ENCODE measurements at regions not wholly inside any gene's neighbourhood (a gene's known extent, or its start where the extent isn't known, plus 50 kb on each side); places are given as distances from the start of the nearest gene placed in this dataset.

DNA sequence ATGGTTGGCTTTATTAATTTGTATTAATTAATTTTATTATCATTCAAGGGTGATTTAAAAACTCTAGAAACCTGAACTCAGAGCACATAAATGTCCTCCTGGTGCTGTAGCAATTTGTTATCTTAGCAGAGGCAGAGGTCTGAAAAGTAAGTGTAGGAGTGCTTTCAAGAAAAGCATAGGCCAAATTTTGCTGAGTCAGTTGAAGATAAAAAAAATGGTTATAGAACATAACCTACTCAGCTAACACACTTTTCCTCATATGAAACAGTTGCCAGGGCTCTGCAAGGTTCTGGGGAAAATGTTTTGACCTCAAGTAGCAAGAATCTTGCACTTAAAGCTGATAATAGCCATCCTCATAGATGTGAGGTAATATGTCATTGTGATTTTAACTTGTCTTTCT is 53.5 kb upstream of the CHODL start:
- H3K4me3 ChIP-seq (ENCODE audit: low read depth, poor library complexity, severe bottlenecking) = no peak overlapping the region
- no peak for DNase-seq (ENCODE audit: low spot score in 2 of 2)
- TF ChIP-seq POLR2A (IDR thresholded peaks at IDR 0.05) = no peak
- TF ChIP-seq, protein P1, sequence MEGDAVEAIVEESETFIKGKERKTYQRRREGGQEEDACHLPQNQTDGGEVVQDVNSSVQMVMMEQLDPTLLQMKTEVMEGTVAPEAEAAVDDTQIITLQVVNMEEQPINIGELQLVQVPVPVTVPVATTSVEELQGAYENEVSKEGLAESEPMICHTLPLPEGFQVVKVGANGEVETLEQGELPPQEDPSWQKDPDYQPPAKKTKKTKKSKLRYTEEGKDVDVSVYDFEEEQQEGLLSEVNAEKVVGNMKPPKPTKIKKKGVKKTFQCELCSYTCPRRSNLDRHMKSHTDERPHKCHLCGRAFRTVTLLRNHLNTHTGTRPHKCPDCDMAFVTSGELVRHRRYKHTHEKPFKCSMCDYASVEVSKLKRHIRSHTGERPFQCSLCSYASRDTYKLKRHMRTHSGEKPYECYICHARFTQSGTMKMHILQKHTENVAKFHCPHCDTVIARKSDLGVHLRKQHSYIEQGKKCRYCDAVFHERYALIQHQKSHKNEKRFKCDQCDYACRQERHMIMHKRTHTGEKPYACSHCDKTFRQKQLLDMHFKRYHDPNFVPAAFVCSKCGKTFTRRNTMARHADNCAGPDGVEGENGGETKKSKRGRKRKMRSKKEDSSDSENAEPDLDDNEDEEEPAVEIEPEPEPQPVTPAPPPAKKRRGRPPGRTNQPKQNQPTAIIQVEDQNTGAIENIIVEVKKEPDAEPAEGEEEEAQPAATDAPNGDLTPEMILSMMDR (IDR thresholded peaks at IDR 0.05) = no peak
- intact Hi-C loops (cut with DNase I; ENCODE audit: low total_unique reads) = no loop called here

DNA sequence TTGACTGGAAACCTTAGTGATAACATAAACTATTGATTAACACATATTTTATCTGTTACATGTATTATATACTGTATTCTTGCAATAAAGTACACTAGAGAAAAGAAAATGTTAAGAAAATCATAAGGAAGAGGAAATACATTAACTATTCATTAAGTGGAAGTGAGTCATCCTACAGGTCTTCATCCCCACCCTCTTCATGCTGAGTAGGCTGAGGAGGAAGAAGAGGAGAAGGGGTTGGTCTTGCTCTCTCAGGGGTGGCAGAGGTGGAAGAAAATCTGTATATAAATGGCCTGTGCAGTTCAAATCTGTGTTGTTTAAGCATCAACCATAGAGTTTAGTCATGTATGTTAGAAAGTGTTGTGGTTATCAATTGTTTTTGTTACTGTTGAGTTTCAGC is 66.1 kb upstream of the CHODL start:
- intact Hi-C loops (cut with DNase I; ENCODE audit: low total_unique reads) = no loop called here
- H3K4me3 ChIP-seq (ENCODE audit: low read depth, poor library complexity, severe bottlenecking) = no peak overlapping the region
- no peak for TF ChIP-seq POLR2A (IDR thresholded peaks at IDR 0.05)
- TF ChIP-seq, protein P1 (IDR thresholded peaks at IDR 0.05) = no peak
- DNase-seq (ENCODE audit: low spot score in 2 of 2) = no peak

DNA sequence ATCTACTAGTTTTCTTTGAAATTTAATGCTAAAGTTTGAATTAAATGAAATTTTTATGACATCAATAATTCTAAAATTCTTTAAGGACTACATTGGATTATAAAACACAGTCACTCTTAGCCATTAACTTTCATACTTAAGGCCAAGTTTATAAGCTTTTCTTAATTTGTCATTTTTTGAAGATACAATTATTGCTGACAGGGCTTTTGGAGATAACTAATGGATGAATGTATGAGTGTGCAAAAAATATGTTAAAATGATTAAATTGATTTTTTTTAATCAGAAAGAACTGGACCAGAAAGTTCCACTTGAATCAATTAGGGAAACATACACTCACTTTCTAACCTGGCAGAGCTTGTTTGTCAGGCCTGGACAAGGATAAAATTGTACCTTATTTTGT is 70.3 kb upstream of the CHODL start:
- TF ChIP-seq, protein P1 (IDR thresholded peaks at IDR 0.05) = no peak
- TF ChIP-seq POLR2A (IDR thresholded peaks at IDR 0.05) = no peak
- no peak overlapping the region for H3K4me3 ChIP-seq (ENCODE audit: low read depth, poor library complexity, severe bottlenecking)
- DNase-seq (ENCODE audit: low spot score in 2 of 2) = no peak
- intact Hi-C loops (cut with DNase I; ENCODE audit: low total_unique reads) = no loop called here

DNA sequence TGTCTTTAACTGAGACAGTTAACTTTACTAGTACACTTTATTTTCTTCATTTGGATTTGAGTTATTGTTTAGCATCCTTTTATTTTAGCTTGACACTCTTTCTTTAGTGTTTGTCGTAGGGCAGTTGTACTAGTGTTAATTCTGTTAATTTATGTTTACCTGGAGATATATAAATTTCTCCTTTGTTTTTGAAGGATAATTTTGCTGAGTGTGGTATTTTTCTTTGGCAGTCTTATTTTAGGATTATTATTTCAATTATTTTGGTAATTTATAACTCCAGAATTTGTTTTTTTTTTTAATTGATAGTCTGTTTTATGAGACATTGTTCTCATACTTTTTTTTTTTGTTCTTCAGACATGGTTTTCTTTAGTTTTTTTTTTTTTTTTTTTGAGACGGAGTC is 73.8 kb upstream of the CHODL start:
- DNase-seq (ENCODE audit: low spot score in 2 of 2) = no peak
- TF ChIP-seq, protein P1 (IDR thresholded peaks at IDR 0.05) = no peak
- no peak for TF ChIP-seq POLR2A (IDR thresholded peaks at IDR 0.05)
- intact Hi-C loops (cut with DNase I; ENCODE audit: low total_unique reads) = no loop called here
- no peak overlapping the region for H3K4me3 ChIP-seq (ENCODE audit: low read depth, poor library complexity, severe bottlenecking)
- WGBS, 2 donors = 92 to 100% methylated on average over 1 of the region's 2 CpGs

DNA sequence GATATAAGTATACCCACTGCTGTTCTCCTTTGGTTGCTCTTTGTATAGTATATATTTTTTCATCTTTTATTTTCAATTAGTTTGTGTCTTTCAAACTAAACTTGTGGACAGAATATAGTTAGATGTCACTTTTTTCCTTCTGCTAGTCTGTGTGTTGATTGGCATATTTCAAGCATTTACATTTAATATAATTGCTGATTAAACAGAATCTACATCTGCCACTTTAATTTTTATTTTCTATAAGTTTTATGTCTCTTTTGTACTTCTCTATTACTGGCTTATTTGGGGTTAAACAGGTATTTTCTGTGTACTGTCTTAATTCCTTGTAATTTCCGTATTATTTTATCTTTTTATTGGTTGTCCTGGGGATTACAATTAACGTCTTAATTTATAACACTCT is 74.4 kb upstream of the CHODL start:
- intact Hi-C loops (cut with DNase I; ENCODE audit: low total_unique reads) = no loop called here
- no peak for DNase-seq (ENCODE audit: low spot score in 2 of 2)
- 92 to 96% methylated on average over 2 of the region's 2 CpGs for WGBS, 2 donors
- no peak overlapping the region for H3K4me3 ChIP-seq (ENCODE audit: low read depth, poor library complexity, severe bottlenecking)
- TF ChIP-seq POLR2A (IDR thresholded peaks at IDR 0.05) = no peak
- TF ChIP-seq, protein P1 (IDR thresholded peaks at IDR 0.05) = no peak

DNA sequence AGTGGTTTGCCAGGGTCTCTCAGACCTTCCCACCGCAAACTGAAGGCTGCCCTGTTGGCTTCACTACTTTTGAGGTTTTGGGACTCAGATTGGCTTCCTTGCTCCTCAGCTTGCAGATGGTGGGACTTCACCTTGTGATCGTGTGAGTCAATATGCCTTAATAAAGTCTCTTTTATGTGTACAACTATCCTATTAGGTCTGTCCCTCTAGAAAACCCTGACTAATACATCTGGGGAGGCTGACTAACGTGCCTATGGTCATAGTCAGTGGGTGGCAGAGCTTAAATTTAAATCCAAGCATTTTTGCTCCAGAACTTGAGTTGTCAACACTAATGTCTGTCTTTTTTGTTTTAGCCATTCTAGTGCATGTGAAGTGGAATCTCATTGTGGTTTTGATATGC is 76.5 kb upstream of the CHODL start:
- 96 to 98% methylated on average over 3 of the region's 3 CpGs for WGBS, 2 donors
- no peak overlapping the region for H3K4me3 ChIP-seq (ENCODE audit: low read depth, poor library complexity, severe bottlenecking)
- TF ChIP-seq, protein P1 (IDR thresholded peaks at IDR 0.05) = no peak
- TF ChIP-seq POLR2A (IDR thresholded peaks at IDR 0.05) = no peak
- DNase-seq (ENCODE audit: low spot score in 2 of 2) = no peak
- intact Hi-C loops (cut with DNase I; ENCODE audit: low total_unique reads) = no loop called here

All from lower leg skin (tissue), 4 donors.